Cardiac septum (tissue), 1 donor: ENCODE measurements at regions not wholly inside any gene's neighbourhood (a gene's known extent, or its start where the extent isn't known, plus 50 kb on each side); places are given as distances from the start of the nearest gene placed in this dataset.

Experiments used
- DNase-seq: peaks from one replicate; pipeline ENCODE4 v3.0.0-alpha.2; 2020; ENCODE audit warnings: low spot score
- intact Hi-C: fragments of 100-400 bp; cut with DNase I; formaldehyde crosslinking; loops from one replicate; pipeline ENCODE4 v1.14.0; 2022
- donor health status: DM: no; HTN: no; CAD: no.

- intact Hi-C loops = no loop called here
- no peak for DNase-seq
Observed at GRCh38 chr2:58666323-58666970, 425.3 kb upstream of the FANCL start.

DNA sequence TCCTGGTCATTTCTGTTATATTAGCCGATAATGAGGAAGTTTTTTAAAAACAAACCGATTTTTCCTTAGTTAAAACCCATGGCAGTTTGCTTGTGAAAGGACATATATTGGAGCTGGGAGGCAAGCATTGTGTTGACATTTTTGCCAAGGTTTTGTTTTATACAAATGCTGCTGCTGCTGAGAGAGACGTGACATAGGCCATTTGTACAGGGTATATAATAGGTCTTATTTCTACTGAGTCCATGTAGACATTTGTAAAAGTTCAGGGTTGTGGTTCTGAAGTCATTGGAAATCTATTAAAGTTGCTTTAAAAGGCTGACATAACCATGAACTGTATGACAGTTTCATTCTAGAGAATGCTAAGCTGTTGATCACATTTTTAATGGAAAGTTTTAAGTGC lies 424.0 kb upstream of the FANCL start:
- no peak for DNase-seq
- intact Hi-C loops = no loop called here

- DNase-seq = no peak
- intact Hi-C loops = no loop called here
Observed at GRCh38 chr2:58664523-58665151, 423.5 kb upstream of the FANCL start.

- DNase-seq = no peak
- intact Hi-C loops = no loop called here
Observed at GRCh38 chr2:58660046-58660445, 418.9 kb upstream of the FANCL start.

DNA sequence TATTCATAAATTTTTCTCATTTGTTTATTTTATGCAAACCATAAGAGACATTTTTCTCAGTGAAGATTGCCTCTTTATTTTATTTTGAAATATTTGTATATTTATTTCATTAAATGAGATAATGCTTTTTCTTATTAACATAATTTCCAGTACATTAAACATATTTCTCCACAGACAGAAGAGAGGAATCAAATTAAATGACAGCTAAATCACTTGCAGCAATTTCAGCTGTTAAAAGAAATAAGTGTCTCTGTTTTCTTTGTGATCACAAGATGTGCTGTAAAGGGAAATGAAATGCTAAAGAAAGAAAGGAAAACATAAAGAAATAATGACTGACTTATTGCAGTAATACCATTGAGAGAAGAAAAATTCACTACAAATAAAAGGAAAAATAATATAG lies 414.0 kb upstream of the FANCL start:
- intact Hi-C loops = no loop called here
- DNase-seq = no peak

- no peak for DNase-seq
- intact Hi-C loops = no loop called here
Observed at GRCh38 chr2:58651930-58652329, 410.8 kb upstream of the FANCL start.

DNA sequence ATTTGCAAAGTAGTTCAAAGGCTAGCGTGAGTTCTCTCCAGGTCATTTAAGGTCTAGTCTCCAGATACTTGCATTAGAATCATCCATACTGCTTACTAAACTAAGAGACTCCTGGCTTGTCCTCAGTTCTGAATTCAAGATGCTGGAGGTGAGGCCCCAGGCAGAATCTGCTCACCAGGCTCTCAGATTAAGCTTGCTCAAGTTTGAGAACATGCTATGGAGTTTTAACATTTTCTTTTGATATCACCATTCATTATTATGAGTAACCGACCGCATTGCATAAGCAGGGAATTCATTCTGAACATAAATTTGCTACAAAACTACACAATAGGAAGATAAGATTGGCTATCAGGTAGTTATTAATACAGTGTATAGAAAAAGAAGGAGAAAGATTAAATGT lies 409.7 kb upstream of the FANCL start:
- intact Hi-C loops = no loop called here
- DNase-seq = no peak

- intact Hi-C loops = no loop called here
- no peak for DNase-seq
Observed at GRCh38 chr2:58649756-58650155, 408.6 kb upstream of the FANCL start.

GRCh38 chr2:58645017-58645416 lies 403.9 kb upstream of the FANCL start:
- no peak for DNase-seq
- intact Hi-C loops = no loop called here

- intact Hi-C loops = no loop called here
- no peak for DNase-seq
Observed at GRCh38 chr2:58644451-58644850, 403.3 kb upstream of the FANCL start.

GRCh38 chr2:58641001-58641400 lies 399.9 kb upstream of the FANCL start:
- intact Hi-C loops = no loop called here
- no peak for DNase-seq

DNA sequence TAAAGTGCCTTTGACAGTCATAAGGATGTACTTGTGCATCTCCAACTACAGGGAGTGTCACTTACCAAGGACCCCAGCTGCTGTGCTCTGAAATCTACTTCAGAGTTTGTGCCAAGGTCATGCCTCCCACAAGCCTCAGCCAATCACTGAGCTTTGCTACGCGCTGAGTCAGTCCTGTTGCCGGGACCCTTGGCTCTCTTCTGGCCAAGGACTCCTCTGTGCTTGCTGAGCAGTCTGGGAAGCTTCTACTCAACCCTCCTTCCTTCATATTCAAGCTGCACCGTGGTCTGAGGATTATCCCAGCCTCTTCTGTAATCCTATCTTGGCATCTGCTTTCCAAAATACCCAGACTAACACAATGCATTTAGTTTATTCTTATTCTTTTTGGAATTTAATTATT lies 398.9 kb upstream of the FANCL start:
- intact Hi-C loops = no loop called here
- DNase-seq = no peak

- DNase-seq = no peak
- intact Hi-C loops = no loop called here
Observed at GRCh38 chr2:58638256-58638805, 397.2 kb upstream of the FANCL start.

DNA sequence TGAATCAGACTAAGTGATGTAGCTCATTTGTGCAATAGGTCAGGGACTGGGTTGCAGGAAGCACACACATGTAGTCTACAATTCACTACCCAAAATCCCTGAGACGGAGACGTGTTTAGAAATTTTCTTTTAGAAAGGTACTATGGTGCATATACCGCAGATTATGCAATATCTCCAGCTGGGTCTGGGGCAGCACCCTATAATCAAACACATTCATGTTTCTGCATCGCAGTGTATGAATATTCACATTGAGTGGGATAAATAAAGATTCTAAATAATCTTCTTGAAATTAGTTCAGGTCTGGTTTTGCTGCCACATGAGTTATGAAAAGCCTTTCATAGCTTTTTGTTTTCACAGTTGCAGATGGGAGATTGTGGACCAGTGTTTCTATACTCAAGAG lies 395.7 kb upstream of the FANCL start:
- DNase-seq = no peak
- intact Hi-C loops = no loop called here

- intact Hi-C loops = no loop called here
- DNase-seq = no peak
Observed at GRCh38 chr2:58635801-58636375, 394.8 kb upstream of the FANCL start.

GRCh38 chr2:58634653-58635370 lies 393.7 kb upstream of the FANCL start:
- intact Hi-C loops = no loop called here
- no peak for DNase-seq

DNA sequence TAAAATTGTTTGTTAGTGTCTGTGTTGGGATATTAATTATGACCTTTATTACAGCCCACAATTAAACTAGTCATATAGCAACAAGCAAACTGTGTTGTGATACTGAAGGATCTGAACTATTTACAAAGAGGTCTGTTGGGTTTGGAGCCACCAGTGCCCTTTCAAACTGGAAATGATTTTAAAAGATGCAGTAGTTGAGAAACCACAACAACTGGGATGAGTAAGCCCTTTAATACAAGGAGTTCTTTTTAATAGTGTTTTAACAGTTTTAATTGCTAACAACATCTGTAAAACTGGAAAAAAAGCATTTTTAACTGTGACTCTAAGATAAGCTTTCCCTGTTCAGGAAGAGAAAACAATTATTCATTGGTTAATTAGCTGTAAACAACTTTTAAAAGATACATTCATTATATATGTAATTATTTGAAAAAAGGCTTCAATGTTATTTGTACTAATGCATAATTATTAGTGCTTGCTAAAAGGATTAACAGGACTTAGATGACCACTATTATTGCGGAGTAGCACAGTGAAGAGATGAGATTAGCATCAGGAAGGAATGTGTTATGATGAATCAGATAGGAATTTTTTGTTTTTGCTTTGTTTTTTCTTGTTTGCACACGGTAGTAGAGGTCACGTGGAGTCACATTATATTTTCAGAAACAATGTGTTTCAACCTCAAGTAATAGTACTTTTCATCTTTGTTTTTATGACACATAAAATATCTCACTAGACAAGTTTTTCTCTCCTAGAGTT lies 392.7 kb upstream of the FANCL start:
- intact Hi-C loops = no loop called here
- no peak for DNase-seq

- DNase-seq = no peak
- intact Hi-C loops = no loop called here
Observed at GRCh38 chr2:58631986-58632385, 390.9 kb upstream of the FANCL start.

GRCh38 chr2:58629545-58630119 lies 388.5 kb upstream of the FANCL start:
- intact Hi-C loops = no loop called here
- no peak for DNase-seq

GRCh38 chr2:58620896-58621295 lies 379.8 kb upstream of the FANCL start:
- no peak for DNase-seq
- intact Hi-C loops = no loop called here
